Neural cell (in vitro differentiated cells): ENCODE measurements at regions not wholly inside any gene's neighbourhood (a gene's known extent, or its start where the extent isn't known, plus 50 kb on each side); places are given as distances from the start of the nearest gene placed in this dataset.

ENCODE experiments used
- CTCF ChIP-seq: fragments of 450-650 bp; IDR thresholded peaks from 2 replicates; pipeline ENCODE4 v1.5.1; 2014; ENCODE audit warnings: antibody characterized with exemption, mild to moderate bottlenecking, moderate library complexity; ENCODE audit not compliant: poor library complexity, severe bottlenecking
- POLR2AphosphoS5 ChIP-seq: IDR thresholded peaks from 2 replicates; pipeline ENCODE4 v1.6.1; 2012

GRCh38 chr11:29210426-29210825 lies 806.4 kb downstream of the KCNA4 start:
- no peak for TF ChIP-seq CTCF
- TF ChIP-seq POLR2AphosphoS5, result no peak
